ENCODE measurements at regions not wholly inside any gene's neighbourhood (a gene's known extent, or its start where the extent isn't known, plus 50 kb on each side); places are given as distances from the start of the nearest gene placed in this dataset.
"Not testable (repeated sequence)": the region's sequence is repeated elsewhere in the genome, so short reads cannot be mapped to it uniquely, and the experiment has no call there.

DNA sequence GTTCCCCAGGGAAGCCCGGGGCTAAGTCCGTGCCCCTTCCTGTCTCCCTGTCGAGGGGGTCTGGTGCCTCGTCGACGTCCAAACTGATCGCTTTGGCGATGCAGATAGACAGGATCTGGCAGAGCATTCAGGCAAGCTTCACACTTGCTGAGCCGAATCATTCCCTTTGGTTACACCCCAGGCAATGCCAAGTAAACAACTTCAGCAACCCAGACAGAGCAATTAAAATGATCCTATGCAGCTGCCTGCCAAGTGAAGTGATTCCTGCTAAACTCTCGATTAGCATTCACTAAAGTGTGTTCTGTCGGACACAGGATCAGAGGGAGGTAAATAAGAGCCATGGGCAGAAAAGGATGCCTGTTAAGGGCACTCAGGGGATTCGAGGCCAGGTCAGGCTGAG, 108.2 kb upstream of the RAB12 start:
- no peak for DNase-seq

GRCh38 chr18:8503248-8503647, 106.0 kb upstream of the RAB12 start:
- no peak for DNase-seq

DNA sequence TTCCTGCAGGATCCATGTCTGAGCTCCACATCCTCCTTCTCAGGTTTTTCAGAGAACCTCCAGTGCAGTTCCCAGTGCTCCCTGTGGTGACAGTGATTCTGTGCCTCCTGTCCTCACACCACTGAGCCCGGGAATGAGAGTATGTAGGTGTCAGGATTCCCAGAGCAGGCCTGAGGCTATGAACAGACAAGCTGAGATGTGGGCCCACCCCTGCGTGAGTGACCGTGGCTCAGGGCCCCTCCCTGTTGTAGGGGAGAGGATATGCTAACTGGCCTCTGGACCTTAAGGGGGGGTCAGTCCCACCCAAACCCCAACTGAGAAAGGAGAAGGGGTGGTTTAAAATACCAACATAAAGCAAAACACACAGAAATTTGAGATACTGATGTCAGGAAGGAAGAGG, 104.8 kb upstream of the RAB12 start:
- no peak for DNase-seq

DNA sequence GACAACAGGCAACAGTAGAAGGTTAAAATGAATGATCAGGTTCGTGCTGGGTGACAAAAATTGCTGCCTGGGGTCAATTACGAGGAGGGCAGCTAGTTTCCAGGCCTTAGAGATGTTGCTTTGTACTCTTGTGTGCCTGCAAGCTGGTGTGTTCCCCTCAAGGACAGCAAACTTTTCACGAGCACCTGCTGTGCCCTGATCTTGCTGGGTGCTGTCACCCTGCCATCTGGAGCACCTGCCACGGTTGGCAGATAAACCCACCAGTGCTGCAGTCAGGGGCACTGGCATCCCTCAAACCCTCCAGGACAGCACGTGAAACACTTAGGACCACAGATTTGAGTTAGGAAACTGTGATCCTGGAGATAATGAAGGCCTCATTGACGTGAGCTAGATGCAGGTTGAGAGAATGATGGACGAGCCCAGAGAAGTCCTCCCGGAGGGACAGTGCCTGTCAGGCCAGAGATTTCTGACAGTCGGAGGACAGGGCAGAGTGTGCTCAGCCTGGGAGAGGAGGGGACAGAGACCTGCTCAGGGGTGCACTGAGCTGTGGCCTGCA, 104.3 kb upstream of the RAB12 start:
- DNase-seq: no peak

- DNase-seq: no peak
Measured at GRCh38 chr18:8506251-8507049, 102.8 kb upstream of the RAB12 start.

DNA sequence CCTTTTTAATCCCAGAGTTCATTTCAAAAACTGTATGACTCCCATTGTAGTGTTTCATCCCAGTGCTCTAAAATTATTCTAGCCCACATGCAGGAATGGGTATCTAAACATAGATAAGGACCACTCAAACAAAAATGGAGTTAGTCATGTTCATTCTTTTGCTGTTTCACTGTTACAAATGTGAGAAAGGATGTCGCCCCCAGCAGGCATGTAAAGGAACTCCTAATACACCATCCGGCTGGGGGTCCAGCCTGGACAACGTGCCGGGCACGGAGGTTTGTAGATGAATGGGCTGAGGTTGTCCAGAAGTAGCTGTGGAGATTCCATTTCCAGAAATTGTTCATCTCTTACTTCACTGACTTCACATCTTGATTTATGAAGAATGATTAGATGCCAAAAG, 101.9 kb upstream of the RAB12 start:
- no peak for DNase-seq

GRCh38 chr18:8507915-8508705, 101.1 kb upstream of the RAB12 start:
- no peak for DNase-seq

- no peak for DNase-seq
Measured at GRCh38 chr18:8513249-8513648, 96.0 kb upstream of the RAB12 start.

- no peak for DNase-seq
Measured at GRCh38 chr18:8514409-8514808, 94.8 kb upstream of the RAB12 start.

- no peak for DNase-seq
Measured at GRCh38 chr18:8515142-8515865, 93.9 kb upstream of the RAB12 start.

GRCh38 chr18:8516371-8517250, 92.6 kb upstream of the RAB12 start:
- no peak for DNase-seq

DNA sequence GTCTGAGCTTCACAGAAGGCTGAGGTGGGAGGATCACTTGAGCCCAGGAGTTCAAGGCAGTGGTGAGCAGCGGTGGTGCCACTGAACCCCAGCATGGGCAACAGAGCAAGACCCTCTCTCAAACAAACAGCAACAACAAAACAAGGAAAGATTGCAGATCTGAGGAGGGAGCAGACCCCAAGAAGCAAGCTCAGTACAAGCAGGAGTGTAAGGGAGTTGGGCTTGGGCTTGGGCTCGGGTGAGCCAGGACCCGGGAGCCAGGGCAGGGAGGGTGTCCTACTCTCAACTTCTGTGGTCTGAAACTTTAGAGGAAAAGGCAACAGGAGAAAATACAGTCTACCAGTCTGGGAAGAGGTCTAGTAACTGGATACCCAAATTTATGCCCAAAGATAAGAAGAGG, 92.0 kb upstream of the RAB12 start:
- DNase-seq: no peak

- DNase-seq: no peak
Measured at GRCh38 chr18:8519102-8519501, 90.1 kb upstream of the RAB12 start.

DNA sequence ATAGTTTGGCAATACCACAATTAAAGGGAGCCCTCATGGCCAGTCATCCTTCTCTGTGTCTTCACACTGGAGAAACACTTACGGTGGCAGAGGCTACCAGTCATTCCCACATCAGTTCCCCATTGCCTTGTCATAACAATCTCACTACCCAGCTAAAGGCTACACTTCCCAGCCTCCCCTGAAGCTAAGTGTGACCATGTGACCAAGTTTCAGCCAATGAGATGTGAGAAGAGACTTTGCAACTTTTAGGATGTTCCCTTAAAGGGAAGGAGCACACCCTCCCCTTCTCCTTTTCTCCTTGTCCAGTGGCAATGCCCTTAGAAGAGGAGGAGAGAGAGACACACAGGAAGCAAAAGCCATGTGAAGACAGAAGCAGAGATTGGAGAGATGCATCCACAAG, 89.0 kb upstream of the RAB12 start:
- DNase-seq: no peak

GRCh38 chr18:8522756-8523155, 86.5 kb upstream of the RAB12 start:
- DNase-seq: no peak

DNA sequence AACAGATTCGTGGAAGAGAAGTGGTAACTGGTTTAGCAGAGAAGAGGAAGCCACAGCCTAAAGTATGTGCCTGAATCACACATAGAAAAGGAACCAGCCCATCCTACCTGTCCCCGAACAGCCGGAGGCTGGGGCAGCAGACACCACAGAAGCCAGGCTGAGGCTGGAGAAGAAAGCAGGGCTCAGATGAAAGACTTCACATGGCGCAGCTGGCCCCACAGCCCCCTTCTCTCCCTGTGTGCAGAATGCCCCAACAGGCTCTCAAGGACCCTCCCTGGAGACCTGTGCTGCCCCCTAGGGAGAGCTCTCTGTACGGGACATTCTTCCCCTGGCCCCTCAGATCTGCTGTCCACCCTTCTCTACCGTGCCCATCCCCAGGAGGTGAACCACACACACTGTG, 83.5 kb upstream of the RAB12 start:
- no peak for DNase-seq

DNA sequence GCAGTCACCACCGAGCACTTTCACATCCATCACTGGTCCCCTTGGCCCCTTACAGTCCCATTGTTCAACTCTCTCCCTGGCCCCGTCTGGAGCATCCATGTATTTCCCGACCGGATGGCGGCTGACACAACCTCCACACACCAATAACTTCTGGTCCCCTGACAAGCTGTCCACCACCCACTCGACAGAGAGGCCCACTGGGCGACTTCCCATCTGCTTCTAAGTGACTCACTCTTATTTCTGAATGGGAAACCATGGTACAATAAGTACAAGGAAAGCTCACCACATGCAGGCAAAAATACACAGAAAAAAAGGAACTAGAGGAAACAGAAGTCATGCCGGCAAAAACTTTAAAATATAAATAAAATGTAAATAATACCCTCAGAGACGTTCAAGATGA, 82.9 kb upstream of the RAB12 start:
- no peak for DNase-seq

DNA sequence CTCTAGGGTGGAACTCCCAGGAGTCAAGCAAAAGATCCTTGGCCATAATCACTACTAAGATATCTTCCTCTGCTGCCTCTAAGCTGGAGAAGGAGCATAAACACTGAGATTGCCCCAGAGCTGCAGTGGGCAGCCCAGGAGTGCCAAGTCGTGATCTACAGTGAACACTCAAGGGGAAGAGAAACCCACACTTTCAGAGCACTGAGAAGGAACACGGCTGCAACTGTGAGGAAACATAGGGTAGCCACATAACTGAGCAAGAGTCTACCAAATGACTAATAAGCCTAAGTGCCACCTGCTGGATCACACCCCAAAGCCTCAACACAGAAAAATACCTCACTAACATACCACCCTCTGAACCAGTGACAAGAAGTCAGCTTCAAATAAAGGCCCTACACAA, 79.6 kb upstream of the RAB12 start:
- no peak for DNase-seq

GRCh38 chr18:8531084-8531483, 78.2 kb upstream of the RAB12 start:
- not testable (repeated sequence) for DNase-seq

DNA sequence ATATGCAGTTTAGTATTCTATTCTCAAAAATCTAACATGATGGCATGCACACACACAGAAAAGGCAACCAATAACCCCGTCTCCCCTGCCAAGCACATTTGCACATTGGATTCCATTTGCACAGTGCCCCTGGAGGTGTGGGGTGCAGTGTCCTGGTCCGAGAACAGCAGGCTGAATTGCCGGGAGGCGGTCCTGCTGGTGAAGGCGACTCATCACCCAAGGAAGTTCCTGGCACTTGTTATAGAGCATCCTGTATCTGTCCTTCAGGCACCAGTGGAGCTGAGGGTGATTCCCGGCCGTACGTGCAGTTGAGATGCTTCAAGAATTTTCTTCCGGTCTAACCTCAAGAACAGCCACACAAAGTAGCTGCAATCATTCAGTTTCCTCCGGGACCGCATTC, 73.0 kb upstream of the RAB12 start:
- no peak for DNase-seq

- no peak for DNase-seq
Measured at GRCh38 chr18:8536922-8537321, 72.3 kb upstream of the RAB12 start.

- DNase-seq: no peak
Measured at GRCh38 chr18:8537400-8537799, 71.8 kb upstream of the RAB12 start.
